HepG2 (cell line): ENCODE measurements at regions not wholly inside any gene's neighbourhood (a gene's known extent, or its start where the extent isn't known, plus 50 kb on each side); places are given as distances from the start of the nearest gene placed in this dataset.
A peak's percentile ranks its signal among the peaks of the same experiment; 100 is the strongest.

Experiments
- ARID5B ChIP-seq: IDR thresholded peaks from 2 replicates; pipeline ENCODE4 v1.4.0; 2020; ENCODE audit warnings: mild to moderate bottlenecking, missing genetic modification reagents
- ATF3 ChIP-seq: sonication (generic); formaldehyde crosslinking; IDR thresholded peaks from 2 replicates; pipeline ENCODE4 v1.4.0; 2020; ENCODE audit warnings: missing genetic modification reagents
- CEBPB ChIP-seq: IDR thresholded peaks from 2 replicates; pipeline ENCODE4 v1.6.1; 2011; ENCODE audit warnings: low read depth, low read length, improper control_type of control experiment, borderline replicate concordance
- CEBPG ChIP-seq: IDR thresholded peaks from 2 replicates; pipeline ENCODE4 v1.6.1; 2016
- DMTF1 ChIP-seq: sonication (generic); formaldehyde crosslinking; IDR thresholded peaks from 2 replicates; pipeline ENCODE4 v1.4.0; 2020; ENCODE audit warnings: mild to moderate bottlenecking, missing genetic modification reagents
- HDAC2 ChIP-seq: sonication (generic); formaldehyde crosslinking; IDR thresholded peaks from 2 replicates; pipeline ENCODE4 v1.4.0; 2020; ENCODE audit warnings: missing genetic modification reagents
- HDAC6 ChIP-seq: fragments of 200-600 bp; sonication (generic); IDR thresholded peaks from 2 replicates; pipeline ENCODE4 v1.7.0; 2017; ENCODE audit warnings: mild to moderate bottlenecking, antibody characterized with exemption, low read length, low read depth
- MED1 ChIP-seq: sonication (generic); formaldehyde crosslinking; IDR thresholded peaks from 2 replicates; pipeline ENCODE4 v1.4.0; 2020; ENCODE audit warnings: missing genetic modification reagents
- NFYC ChIP-seq: IDR thresholded peaks from 2 replicates; pipeline ENCODE4 v1.6.1; 2016; ENCODE audit warnings: missing genetic modification reagents, missing compliant biosample characterization
- PCBP2 ChIP-seq: fragments of 200-400 bp; formaldehyde crosslinking; optimal IDR thresholded peaks from 2 replicates; pipeline ENCODE3; 2018; ENCODE audit warnings: low read length, low read depth; ENCODE audit not compliant: poor library complexity, severe bottlenecking
- RARA ChIP-seq: IDR thresholded peaks from 2 replicates; pipeline ENCODE4 v1.6.1; 2016; ENCODE audit warnings: missing genetic modification reagents, missing compliant biosample characterization
- ZBTB1 ChIP-seq: sonication (generic); formaldehyde crosslinking; IDR thresholded peaks from 2 replicates; pipeline ENCODE4 v1.4.0; 2020; ENCODE audit warnings: missing genetic modification reagents, borderline replicate concordance
- ZMAT5 ChIP-seq: sonication (generic); formaldehyde crosslinking; IDR thresholded peaks from 2 replicates; pipeline ENCODE4 v1.5.0; 2020; ENCODE audit warnings: mild to moderate bottlenecking, low read depth, missing genetic modification reagents, borderline replicate concordance
- ZNF34 ChIP-seq: sonication (generic); formaldehyde crosslinking; IDR thresholded peaks from 2 replicates; pipeline ENCODE4 v1.4.0; 2020; ENCODE audit warnings: mild to moderate bottlenecking, missing genetic modification reagents, borderline replicate concordance
- ZNF792 ChIP-seq: IDR thresholded peaks from 2 replicates; pipeline ENCODE4 v1.6.1; 2016
- TF ChIP-seq, protein P1 (sequence below): sonication (generic); formaldehyde crosslinking; IDR thresholded peaks from 2 replicates; pipeline ENCODE4 v1.5.0; 2020; ENCODE audit warnings: missing genetic modification reagents
- TF ChIP-seq, protein P2 (sequence below): sonication (generic); formaldehyde crosslinking; conservative IDR thresholded peaks from 2 replicates; pipeline ENCODE4 v1.8.0; 2022; ENCODE audit warnings: missing genetic modification reagents
- TF ChIP-seq, protein P3 (sequence below): sonication (generic); formaldehyde crosslinking; IDR thresholded peaks from 2 replicates; pipeline ENCODE4 v1.8.1; 2023; ENCODE audit warnings: mild to moderate bottlenecking, inconsistent platforms, moderate library complexity, missing genetic modification reagents, borderline replicate concordance

- TF ChIP-seq, protein P1, sequence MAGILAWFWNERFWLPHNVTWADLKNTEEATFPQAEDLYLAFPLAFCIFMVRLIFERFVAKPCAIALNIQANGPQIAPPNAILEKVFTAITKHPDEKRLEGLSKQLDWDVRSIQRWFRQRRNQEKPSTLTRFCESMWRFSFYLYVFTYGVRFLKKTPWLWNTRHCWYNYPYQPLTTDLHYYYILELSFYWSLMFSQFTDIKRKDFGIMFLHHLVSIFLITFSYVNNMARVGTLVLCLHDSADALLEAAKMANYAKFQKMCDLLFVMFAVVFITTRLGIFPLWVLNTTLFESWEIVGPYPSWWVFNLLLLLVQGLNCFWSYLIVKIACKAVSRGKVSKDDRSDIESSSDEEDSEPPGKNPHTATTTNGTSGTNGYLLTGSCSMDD (CRISPR knock-in tag), result no peak
- TF ChIP-seq RARA (CRISPR knock-in tag) (no peak), HDAC6 (no peak), HDAC2 (CRISPR knock-in tag) (peak; percentile 85), ZBTB1 (CRISPR knock-in tag) (no peak), ARID5B (CRISPR knock-in tag) (peak; percentile 84), ZMAT5 (CRISPR knock-in tag) (no peak), ZNF34 (CRISPR knock-in tag) (no peak), CEBPG (peak; percentile 86), ZNF792 (CRISPR knock-in tag) (no peak), PCBP2 (no peak), CEBPB (peak; percentile 93), NFYC (CRISPR knock-in tag) (peak; percentile 35; the same call in 1 of the 2 replicates), MED1 (CRISPR knock-in tag) (no peak), ATF3 (CRISPR knock-in tag) (no peak), DMTF1 (no peak)
- TF ChIP-seq, protein P2, sequence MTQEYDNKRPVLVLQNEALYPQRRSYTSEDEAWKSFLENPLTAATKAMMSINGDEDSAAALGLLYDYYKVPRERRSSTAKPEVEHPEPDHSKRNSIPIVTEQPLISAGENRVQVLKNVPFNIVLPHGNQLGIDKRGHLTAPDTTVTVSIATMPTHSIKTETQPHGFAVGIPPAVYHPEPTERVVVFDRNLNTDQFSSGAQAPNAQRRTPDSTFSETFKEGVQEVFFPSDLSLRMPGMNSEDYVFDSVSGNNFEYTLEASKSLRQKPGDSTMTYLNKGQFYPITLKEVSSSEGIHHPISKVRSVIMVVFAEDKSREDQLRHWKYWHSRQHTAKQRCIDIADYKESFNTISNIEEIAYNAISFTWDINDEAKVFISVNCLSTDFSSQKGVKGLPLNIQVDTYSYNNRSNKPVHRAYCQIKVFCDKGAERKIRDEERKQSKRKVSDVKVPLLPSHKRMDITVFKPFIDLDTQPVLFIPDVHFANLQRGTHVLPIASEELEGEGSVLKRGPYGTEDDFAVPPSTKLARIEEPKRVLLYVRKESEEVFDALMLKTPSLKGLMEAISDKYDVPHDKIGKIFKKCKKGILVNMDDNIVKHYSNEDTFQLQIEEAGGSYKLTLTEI (CRISPR knock-in tag), result no peak
- TF ChIP-seq, protein P3, sequence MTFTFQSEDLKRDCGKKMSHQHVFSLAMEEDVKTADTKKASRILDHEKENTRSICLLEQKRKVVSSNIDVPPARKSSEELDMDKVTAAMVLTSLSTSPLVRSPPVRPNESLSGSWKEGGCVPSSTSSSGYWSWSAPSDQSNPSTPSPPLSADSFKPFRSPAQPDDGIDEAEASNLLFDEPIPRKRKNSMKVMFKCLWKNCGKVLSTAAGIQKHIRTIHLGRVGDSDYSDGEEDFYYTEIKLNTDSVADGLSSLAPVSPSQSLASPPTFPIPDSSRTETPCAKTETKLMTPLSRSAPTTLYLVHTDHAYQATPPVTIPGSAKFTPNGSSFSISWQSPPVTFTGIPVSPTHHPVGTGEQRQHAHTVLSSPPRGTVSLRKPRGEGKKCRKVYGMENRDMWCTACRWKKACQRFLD, result no peak
Measured at GRCh38 chrY:7415157-7415633, 503.6 kb upstream of the AMELY start (continued).
